ENCODE measurements at regions not wholly inside any gene's neighbourhood (a gene's known extent, or its start where the extent isn't known, plus 50 kb on each side); places are given as distances from the start of the nearest gene placed in this dataset.
"Not testable (repeated sequence)": the region's sequence is repeated elsewhere in the genome, so short reads cannot be mapped to it uniquely, and the experiment has no call there.

- DNase-seq (ENCODE audit: low spot score), result no peak
These were observed 129.3 kb upstream of the PDE7B start for GRCh38 chr6:135722190-135722589.

GRCh38 chr6:135722679-135723078 lies 128.8 kb upstream of the PDE7B start:
- peak; percentile 61 for DNase-seq (ENCODE audit: low spot score)

- no peak for DNase-seq (ENCODE audit: low spot score)
These were observed 122.9 kb upstream of the PDE7B start for GRCh38 chr6:135728589-135728988.

- DNase-seq (ENCODE audit: low spot score), result no peak
These were observed 120.4 kb upstream of the PDE7B start for GRCh38 chr6:135731116-135731515.

GRCh38 chr6:135736351-135736750 lies 115.2 kb upstream of the PDE7B start:
- not testable (repeated sequence) for DNase-seq (ENCODE audit: low spot score)

- DNase-seq (ENCODE audit: low spot score), result no peak
These were observed 112.9 kb upstream of the PDE7B start for GRCh38 chr6:135738636-135739035.

- peak; percentile 69 for DNase-seq (ENCODE audit: low spot score)
These were observed 112.2 kb upstream of the PDE7B start for GRCh38 chr6:135739288-135739687.

- DNase-seq (ENCODE audit: low spot score), result no peak
These were observed 110.9 kb upstream of the PDE7B start for GRCh38 chr6:135740580-135740979.

GRCh38 chr6:135743476-135743875 lies 108.0 kb upstream of the PDE7B start:
- no peak for DNase-seq (ENCODE audit: low spot score)

GRCh38 chr6:135748189-135748588 lies 103.3 kb upstream of the PDE7B start:
- DNase-seq (ENCODE audit: low spot score), result no peak

GRCh38 chr6:135750081-135750480 lies 101.4 kb upstream of the PDE7B start:
- no peak for DNase-seq (ENCODE audit: low spot score)

- DNase-seq (ENCODE audit: low spot score), result no peak
These were observed 98.3 kb upstream of the PDE7B start for GRCh38 chr6:135753196-135753595.

GRCh38 chr6:135759831-135760230 lies 91.7 kb upstream of the PDE7B start:
- DNase-seq (ENCODE audit: low spot score), result no peak

- DNase-seq (ENCODE audit: low spot score), result no peak
These were observed 77.5 kb upstream of the PDE7B start for GRCh38 chr6:135774006-135774405.

GRCh38 chr6:135779213-135779612 lies 72.3 kb upstream of the PDE7B start:
- no peak for DNase-seq (ENCODE audit: low spot score)

- no peak for DNase-seq (ENCODE audit: low spot score)
These were observed 71.2 kb upstream of the PDE7B start for GRCh38 chr6:135780326-135780725.

- no peak for DNase-seq (ENCODE audit: low spot score)
These were observed 69.0 kb upstream of the PDE7B start for GRCh38 chr6:135782546-135782945.

GRCh38 chr6:135784507-135784906 lies 67.0 kb upstream of the PDE7B start:
- no peak for DNase-seq (ENCODE audit: low spot score)

- no peak for DNase-seq (ENCODE audit: low spot score)
These were observed 62.0 kb upstream of the PDE7B start for GRCh38 chr6:135789375-135790050.

GRCh38 chr6:135791441-135791840 lies 60.1 kb upstream of the PDE7B start:
- no peak for DNase-seq (ENCODE audit: low spot score)

- DNase-seq (ENCODE audit: low spot score), result no peak
These were observed 54.7 kb upstream of the PDE7B start for GRCh38 chr6:135796643-135797305.

GRCh38 chr6:135797361-135797760 lies 54.1 kb upstream of the PDE7B start:
- no peak for DNase-seq (ENCODE audit: low spot score)

GRCh38 chr6:135798751-135799515 lies 52.6 kb upstream of the PDE7B start:
- no peak for DNase-seq (ENCODE audit: low spot score)

Measured in H4 (cell line).